Thymus (tissue), 11 donors: ENCODE measurements at regions not wholly inside any gene's neighbourhood (a gene's known extent, or its start where the extent isn't known, plus 50 kb on each side); places are given as distances from the start of the nearest gene placed in this dataset.

Experiments
- DNase-seq, 9 donors: peaks; one replicate each; pipeline ENCODE4 v3.0.0-alpha.2; 2013; ENCODE audit warnings: low spot score in 9 of 9, low read depth in 6 of 9, missing footprints in 1 of 9
- H3K27ac ChIP-seq, 2 donors: one replicate each; pipeline ENCODE4 v1.5.1; 2013; ENCODE audit warnings: control low read depth in 1 of 2, low read depth in 1 of 2, low read length in 1 of 2, mild to moderate bottlenecking in 1 of 2, moderate library complexity in 1 of 2
- H3K27me3 ChIP-seq, 2 donors: one replicate each; pipeline ENCODE4 v1.5.1; 2013; ENCODE audit warnings: low read length in 1 of 2; ENCODE audit not compliant: control insufficient read depth in 2 of 2, insufficient read depth in 1 of 2
- H3K36me3 ChIP-seq, 2 donors: one replicate each; pipeline ENCODE4 v1.5.1; 2013; ENCODE audit warnings: low read length in 1 of 2, mild to moderate bottlenecking in 1 of 2, moderate library complexity in 1 of 2; ENCODE audit not compliant: control insufficient read depth in 2 of 2, insufficient read depth in 2 of 2
- H3K4me1 ChIP-seq, 2 donors: one replicate each; pipeline ENCODE4 v1.5.1; 2013; ENCODE audit warnings: low read length in 2 of 2; ENCODE audit not compliant: control insufficient read depth in 2 of 2, insufficient read depth in 2 of 2
- H3K4me3 ChIP-seq, 2 donors: one replicate each; pipeline ENCODE4 v1.5.1; 2013; ENCODE audit warnings: low read length in 2 of 2, control low read depth in 1 of 2, mild to moderate bottlenecking in 1 of 2
- H3K9me3 ChIP-seq, 2 donors: one replicate each; pipeline ENCODE4 v1.5.1; 2013; ENCODE audit warnings: low read length in 1 of 2, mild to moderate bottlenecking in 1 of 2; ENCODE audit not compliant: control insufficient read depth in 2 of 2, insufficient read depth in 1 of 2
- WGBS: extraction: QIAGEN DNeasy Blood & Tissue Kit; methylation state at CpG from one replicate; pipeline ENCODE4 v1.1.7; 2013; 5-methylcytosine and 5-hydroxymethylcytosine counted together
- donor health status: healthy.

GRCh38 chr5:74461251-74461650 is 179.3 kb downstream of the ENC1 start:
- H3K27me3 ChIP-seq, result no peaks in the 10 kb centered on the region
- no peaks in the 10 kb centered on the region for H3K36me3 ChIP-seq
- H3K27ac ChIP-seq, result no peak overlapping the region
- WGBS, result 100% methylated on average over 1 of the region's 1 CpG
- H3K4me1 ChIP-seq, result no peaks in the 10 kb centered on the region
- DNase-seq, result no peak
- H3K9me3 ChIP-seq, result no peaks in the 10 kb centered on the region
- no peak overlapping the region for H3K4me3 ChIP-seq

GRCh38 chr5:74460694-74461093 is 179.8 kb downstream of the ENC1 start:
- 97% methylated on average over 3 of the region's 3 CpGs for WGBS
- Histone ChIP-seq H3K36me3 (no peaks in the 10 kb centered on the region), H3K4me3 (no peak overlapping the region), H3K4me1 (no peaks in the 10 kb centered on the region), H3K9me3 (no peaks in the 10 kb centered on the region), H3K27me3 (no peaks in the 10 kb centered on the region), H3K27ac (no peak overlapping the region)
- no peak for DNase-seq

- Histone ChIP-seq H3K27ac (no peak overlapping the region), H3K36me3 (no peaks in the 10 kb centered on the region), H3K9me3 (no peaks in the 10 kb centered on the region), H3K4me3 (no peak overlapping the region), H3K27me3 (no peaks in the 10 kb centered on the region), H3K4me1 (no peaks in the 10 kb centered on the region)
- WGBS, result 95% methylated on average over 1 of the region's 1 CpG
- DNase-seq, result no peak
Measured at GRCh38 chr5:74459984-74460383, 180.5 kb downstream of the ENC1 start.

- Histone ChIP-seq H3K4me3 (no peak overlapping the region), H3K36me3 (no peaks in the 10 kb centered on the region), H3K27me3 (no peaks in the 10 kb centered on the region), H3K9me3 (no peaks in the 10 kb centered on the region), H3K4me1 (no peaks in the 10 kb centered on the region), H3K27ac (no peak overlapping the region)
- no peak for DNase-seq
Measured at GRCh38 chr5:74457876-74458275, 182.7 kb downstream of the ENC1 start.

- Histone ChIP-seq H3K4me1 (no peaks in the 10 kb centered on the region), H3K27ac (no peak overlapping the region), H3K4me3 (no peak overlapping the region), H3K36me3 (no peaks in the 10 kb centered on the region), H3K9me3 (no peaks in the 10 kb centered on the region), H3K27me3 (no peaks in the 10 kb centered on the region)
- 97% methylated on average over 7 of the region's 7 CpGs for whole genome bisulfite sequencing
- no peak for DNase-seq
Measured at GRCh38 chr5:74454263-74455030, 186.1 kb downstream of the ENC1 start.

- Histone ChIP-seq H3K27ac (no peak overlapping the region), H3K4me3 (no peak overlapping the region), H3K4me1 (no peaks in the 10 kb centered on the region), H3K9me3 (no peaks in the 10 kb centered on the region), H3K27me3 (no peaks in the 10 kb centered on the region), H3K36me3 (no peaks in the 10 kb centered on the region)
- DNase-seq, result no peak
- 74% methylated on average over 5 of the region's 5 CpGs for WGBS
Measured at GRCh38 chr5:74452856-74453255, 187.7 kb downstream of the ENC1 start.

GRCh38 chr5:74450095-74450494 is 190.4 kb downstream of the ENC1 start:
- no peaks in the 10 kb centered on the region for H3K36me3 ChIP-seq
- WGBS, result 95% methylated on average over 2 of the region's 2 CpGs
- H3K27me3 ChIP-seq, result no peaks in the 10 kb centered on the region
- H3K27ac ChIP-seq, result no peak overlapping the region
- no peaks in the 10 kb centered on the region for H3K9me3 ChIP-seq
- no peak overlapping the region for H3K4me3 ChIP-seq
- H3K4me1 ChIP-seq, result no peaks in the 10 kb centered on the region
- DNase-seq, result no peak

DNA sequence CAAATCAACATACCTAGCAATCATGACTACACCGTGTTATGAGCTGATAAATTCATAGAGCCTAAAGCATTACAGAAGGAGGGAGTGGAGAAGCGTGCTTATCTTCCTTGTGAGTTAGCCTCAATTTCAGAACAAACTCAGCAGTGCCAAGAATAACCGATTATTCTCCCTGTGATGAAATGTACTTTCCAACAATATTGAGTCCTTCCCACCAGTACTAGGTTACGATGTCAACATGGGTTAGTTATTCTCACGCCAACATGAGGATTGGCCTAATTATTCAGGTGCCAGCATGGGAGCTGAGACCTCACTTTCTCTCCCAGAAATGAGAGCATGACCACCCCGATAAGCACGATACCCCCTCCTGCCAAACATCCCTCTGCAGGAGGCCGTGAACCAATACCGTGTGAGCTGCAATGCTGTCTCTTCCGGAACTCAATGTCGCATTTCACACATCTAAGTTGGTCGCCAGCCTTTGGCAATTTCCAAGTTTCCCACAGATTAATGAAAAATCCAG is 193.7 kb downstream of the ENC1 start:
- 93% methylated on average over 12 of the region's 12 CpGs for WGBS
- DNase-seq, result no peak
- Histone ChIP-seq H3K27me3 (no peaks in the 10 kb centered on the region), H3K4me3 (no peak overlapping the region), H3K9me3 (no peaks in the 10 kb centered on the region), H3K36me3 (no peaks in the 10 kb centered on the region), H3K4me1 (no peaks in the 10 kb centered on the region), H3K27ac (no peak overlapping the region)

- Histone ChIP-seq H3K9me3 (no peaks in the 10 kb centered on the region), H3K4me1 (no peaks in the 10 kb centered on the region), H3K4me3 (no peak overlapping the region), H3K27me3 (no peaks in the 10 kb centered on the region), H3K36me3 (no peaks in the 10 kb centered on the region), H3K27ac (no peak overlapping the region)
- no peak for DNase-seq
- WGBS, result 94% methylated on average over 3 of the region's 3 CpGs
Measured at GRCh38 chr5:74442466-74442865, 198.1 kb downstream of the ENC1 start.
